ENCODE measurements at regions not wholly inside any gene's neighbourhood (a gene's known extent, or its start where the extent isn't known, plus 50 kb on each side); places are given as distances from the start of the nearest gene placed in this dataset.
"Not testable (repeated sequence)": the region's sequence is repeated elsewhere in the genome, so short reads cannot be mapped to it uniquely, and the experiment has no call there.

- Histone ChIP-seq H3K27me3 (no peaks in the 10 kb centered on the region), H3K4me3 (no peak overlapping the region), H3K4me2 (no peak overlapping the region), H3K4me1 (no peaks in the 10 kb centered on the region), H3K9me3 (replicated peaks in 1 of 11) (no peaks in the 10 kb centered on the region), H3K9ac (no peak overlapping the region), H3K36me3 (no peaks in the 10 kb centered on the region), H4K20me1 (no peaks in the 10 kb centered on the region), H3K27ac (no peak overlapping the region)
- no peak for TF ChIP-seq Cebpa-rat (IDR thresholded peaks at IDR 0.05)
Measured at GRCh38 chr5:13606051-13606450, 338.4 kb downstream of the DNAH5 start.

DNA sequence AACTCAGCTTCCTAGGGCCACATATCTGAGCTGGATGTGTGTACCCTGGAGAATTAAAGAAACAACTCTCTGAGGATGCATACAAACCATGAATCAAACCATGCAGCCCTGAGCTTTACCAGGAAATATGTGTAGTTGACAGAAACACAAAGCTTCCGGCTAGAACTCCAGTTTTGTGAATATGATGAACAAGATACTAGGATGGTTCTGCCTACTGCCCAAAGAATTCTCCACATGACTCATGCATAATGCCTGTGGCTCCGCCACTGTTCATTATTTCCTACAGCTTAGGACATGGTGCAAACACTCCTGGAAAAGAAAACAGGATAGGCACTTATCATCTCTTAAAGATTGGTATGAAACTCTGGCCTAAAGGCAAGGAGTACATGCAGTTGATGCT, 343.4 kb downstream of the DNAH5 start:
- Histone ChIP-seq H3K9ac (no peak overlapping the region), H3K4me3 (no peak overlapping the region), H3K27me3 (no peaks in the 10 kb centered on the region), H3K36me3 (no peaks in the 10 kb centered on the region), H3K27ac (no peak overlapping the region), H3K4me2 (no peak overlapping the region), H3K9me3 (replicated peaks in 1 of 11) (peaks cover 4 to 13% (median 8%) of the 10 kb centered on the region in 11 experiments; a peak in 19 of 22 replicates), H3K4me1 (no peaks in the 10 kb centered on the region), H4K20me1 (no peaks in the 10 kb centered on the region)
- no peak for TF ChIP-seq Cebpa-rat (IDR thresholded peaks at IDR 0.05)

DNA sequence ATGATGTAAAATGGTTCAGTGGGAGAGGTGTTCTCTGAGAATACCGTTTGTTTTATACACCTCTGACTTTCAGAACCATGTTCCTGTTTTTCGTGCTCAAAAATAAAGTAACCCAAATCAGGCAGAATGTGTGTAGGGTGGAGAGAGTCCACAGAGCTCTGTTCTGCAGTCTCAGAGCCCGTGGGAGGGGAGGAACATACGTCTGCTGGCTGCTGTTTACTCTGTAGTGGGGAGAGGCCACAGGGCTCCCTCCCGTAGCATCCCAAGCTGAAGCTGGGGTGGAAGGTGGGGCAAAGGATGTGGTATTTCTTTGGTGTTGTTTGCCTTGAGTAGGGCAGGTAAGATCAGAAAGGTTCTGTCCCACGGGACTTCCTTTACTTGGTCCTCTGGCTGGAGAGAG, 348.5 kb downstream of the DNAH5 start:
- Histone ChIP-seq H3K27ac (no peak overlapping the region), H3K4me2 (no peak overlapping the region), H3K4me3 (no peak overlapping the region), H3K9me3 (replicated peaks in 1 of 11) (peaks cover 7 to 16% (median 12%) of the 10 kb centered on the region in 11 experiments; a peak in 19 of 22 replicates), H3K36me3 (no peaks in the 10 kb centered on the region), H4K20me1 (no peaks in the 10 kb centered on the region), H3K4me1 (peaks cover 0 to 12% (median 3%) of the 10 kb centered on the region in 10 experiments; a peak in 12 of 20 replicates), H3K27me3 (no peaks in the 10 kb centered on the region), H3K9ac (no peak overlapping the region)
- TF ChIP-seq Cebpa-rat (IDR thresholded peaks at IDR 0.05) = no peak

GRCh38 chr5:13591621-13592020, 352.9 kb downstream of the DNAH5 start:
- peaks cover 0 to 16% (median 4%) of the 10 kb centered on the region in 10 experiments; a peak in 12 of 20 replicates for H3K4me1 ChIP-seq
- peak overlapping the region in 5 of 11 experiments; percentile 19 to 42 (median 31); a peak in 8 of 22 replicates for H3K4me2 ChIP-seq
- TF ChIP-seq Cebpa-rat (IDR thresholded peaks at IDR 0.05) = no peak
- no peaks in the 10 kb centered on the region for H3K36me3 ChIP-seq
- peak overlapping the region in 2 of 11 experiments; percentile 4 to 22; a peak in 1 of 22 replicates for H3K27ac ChIP-seq
- H4K20me1 ChIP-seq = no peaks in the 10 kb centered on the region
- H3K4me3 ChIP-seq = no peak overlapping the region
- no peak overlapping the region for H3K9ac ChIP-seq
- no peaks in the 10 kb centered on the region for H3K27me3 ChIP-seq
- peaks cover 3 to 9% (median 8%) of the 10 kb centered on the region in 11 experiments; a peak in 19 of 22 replicates for H3K9me3 ChIP-seq (replicated peaks in 1 of 11)

- Histone ChIP-seq H3K4me2 (no peak overlapping the region), H3K4me3 (no peak overlapping the region), H4K20me1 (no peaks in the 10 kb centered on the region), H3K36me3 (no peaks in the 10 kb centered on the region), H3K9ac (no peak overlapping the region), H3K27me3 (no peaks in the 10 kb centered on the region), H3K9me3 (replicated peaks in 1 of 11) (no peaks in the 10 kb centered on the region), H3K4me1 (0 out of 20 replicates have a peak, but pooled peaks cover 0 to under 1% (median 0%) of the 10 kb centered on the region in 10 experiments), H3K27ac (no peak overlapping the region)
- TF ChIP-seq Cebpa-rat (IDR thresholded peaks at IDR 0.05) = no peak
Measured at GRCh38 chr5:13585324-13585723, 359.2 kb downstream of the DNAH5 start.

- peaks cover 5 to 15% (median 11%) of the 10 kb centered on the region in 11 experiments; a peak in 17 of 22 replicates for H3K9me3 ChIP-seq (replicated peaks in 1 of 11)
- H3K36me3 ChIP-seq = no peaks in the 10 kb centered on the region
- TF ChIP-seq Cebpa-rat (IDR thresholded peaks at IDR 0.05) = no peak
Measured at GRCh38 chr5:13581914-13582313, 362.6 kb downstream of the DNAH5 start.

GRCh38 chr5:13581132-13581531, 363.4 kb downstream of the DNAH5 start:
- Histone ChIP-seq H3K36me3 (no peaks in the 10 kb centered on the region), H3K27me3 (no peaks in the 10 kb centered on the region), H3K4me1 (no peaks in the 10 kb centered on the region), H3K9ac (no peak overlapping the region), H4K20me1 (no peaks in the 10 kb centered on the region), H3K4me2 (no peak overlapping the region), H3K9me3 (replicated peaks in 1 of 11) (peaks cover 5 to 15% (median 11%) of the 10 kb centered on the region in 11 experiments; a peak in 17 of 22 replicates), H3K27ac (no peak overlapping the region), H3K4me3 (no peak overlapping the region)
- TF ChIP-seq Cebpa-rat (IDR thresholded peaks at IDR 0.05) = no peak

More at GRCh38 chr5:13581914-13582313, 362.6 kb downstream of the DNAH5 start:
- H3K9ac ChIP-seq = no peak overlapping the region
- no peaks in the 10 kb centered on the region for H3K4me1 ChIP-seq
- H4K20me1 ChIP-seq = no peaks in the 10 kb centered on the region
- H3K4me2 ChIP-seq = no peak overlapping the region
- no peak overlapping the region for H3K4me3 ChIP-seq
- no peaks in the 10 kb centered on the region for H3K27me3 ChIP-seq
- H3K27ac ChIP-seq = no peak overlapping the region

DNA sequence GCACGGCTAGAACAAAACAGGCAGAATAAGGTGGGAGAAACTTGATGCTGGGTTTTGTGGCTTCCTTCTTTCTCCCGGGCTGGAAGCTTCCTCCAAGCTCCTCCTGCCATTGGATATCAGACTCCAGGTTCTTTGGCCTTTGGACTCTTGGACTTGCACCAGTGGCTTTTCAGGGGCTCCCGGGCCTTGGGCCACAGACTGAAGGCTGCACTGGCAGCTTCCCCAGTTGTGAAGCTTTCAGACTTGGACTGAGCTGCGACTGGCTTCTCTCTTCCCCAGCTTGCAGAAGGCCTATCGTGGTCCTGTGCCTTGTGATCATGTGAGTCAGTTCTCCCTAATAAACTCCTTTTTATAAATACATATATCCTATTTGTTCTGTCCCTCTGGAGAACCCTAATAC, 364.4 kb downstream of the DNAH5 start:
- H4K20me1 ChIP-seq = no peaks in the 10 kb centered on the region
- H3K36me3 ChIP-seq = no peaks in the 10 kb centered on the region
- no peak overlapping the region for H3K27ac ChIP-seq
- no peaks in the 10 kb centered on the region for H3K4me1 ChIP-seq
- H3K9me3 ChIP-seq (replicated peaks in 1 of 11) = peaks cover 5 to 15% (median 11%) of the 10 kb centered on the region in 11 experiments; a peak in 17 of 22 replicates
- no peak for TF ChIP-seq Cebpa-rat (IDR thresholded peaks at IDR 0.05)
- H3K4me3 ChIP-seq = no peak overlapping the region
- no peaks in the 10 kb centered on the region for H3K27me3 ChIP-seq
- H3K9ac ChIP-seq = no peak overlapping the region
- no peak overlapping the region for H3K4me2 ChIP-seq

GRCh38 chr5:13579091-13579490, 365.4 kb downstream of the DNAH5 start:
- H3K4me2 ChIP-seq, H3K9ac ChIP-seq, H3K27me3 ChIP-seq, H3K36me3 ChIP-seq, H3K4me3 ChIP-seq, H3K4me1 ChIP-seq, H4K20me1 ChIP-seq, H3K27ac ChIP-seq: not testable (repeated sequence)
- H3K9me3 ChIP-seq (replicated peaks in 1 of 11) = peaks cover 5 to 15% (median 11%) of the 10 kb centered on the region in 11 experiments; a peak in 17 of 22 replicates

DNA sequence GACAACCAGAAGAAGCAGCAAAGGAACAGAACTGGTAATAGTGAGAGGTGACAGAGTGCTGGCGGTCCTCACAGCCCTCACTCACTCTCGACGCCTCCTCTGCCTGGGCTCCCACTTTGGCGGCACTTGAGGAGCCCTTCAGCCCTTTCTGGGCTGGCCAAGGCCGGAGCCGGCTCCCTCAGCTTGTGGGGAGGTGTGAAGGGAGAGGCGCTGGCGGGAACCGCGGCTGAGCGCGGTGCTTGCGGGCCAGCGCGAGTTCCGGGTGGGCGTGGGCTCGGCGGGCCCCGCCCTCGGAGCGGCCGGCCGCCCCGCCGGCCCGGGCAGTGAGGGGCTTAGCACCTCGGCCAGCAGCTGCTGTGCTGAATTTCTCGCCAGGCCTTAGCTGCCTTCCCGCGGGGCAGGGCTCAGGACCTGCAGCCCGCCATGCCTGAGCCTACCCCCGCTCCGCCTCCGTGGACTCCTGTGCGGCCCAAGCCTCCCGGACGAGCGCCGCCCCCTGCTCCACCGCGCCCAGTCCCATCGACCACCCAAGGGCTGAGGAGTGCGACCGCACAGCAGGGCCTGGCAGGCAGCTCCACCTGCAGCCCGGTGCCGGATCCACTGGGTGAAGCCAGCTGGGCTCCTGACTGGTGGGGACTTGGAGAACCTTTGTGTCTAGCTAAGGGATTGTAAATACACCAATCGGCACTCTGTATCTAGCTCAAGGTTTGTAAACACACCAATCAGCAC, 366.0 kb downstream of the DNAH5 start:
- not testable (repeated sequence) for H3K4me3 ChIP-seq, H3K36me3 ChIP-seq, H3K4me2 ChIP-seq, H3K27me3 ChIP-seq, H3K9ac ChIP-seq, H3K27ac ChIP-seq, H4K20me1 ChIP-seq, H3K4me1 ChIP-seq
- H3K9me3 ChIP-seq (replicated peaks in 1 of 11) = peaks cover 5 to 15% (median 11%) of the 10 kb centered on the region in 11 experiments; a peak in 17 of 22 replicates
